DND-41 (cell line): ENCODE measurements at regions not wholly inside any gene's neighbourhood (a gene's known extent, or its start where the extent isn't known, plus 50 kb on each side); places are given as distances from the start of the nearest gene placed in this dataset.

Experiments
- ATAC-seq: fragments of 200-7000 bp; cut with Tn5 transposase; 3 replicates; pipeline ENCODE4 v1.9.1; 2021; ENCODE audit warnings: low read depth; ENCODE audit not compliant: insufficient read depth
- DNase-seq: peaks from one replicate; pipeline ENCODE4 v3.0.0-alpha.2; 2020
- H2AFZ ChIP-seq: 2 replicates; pipeline ENCODE4 v1.6.0; 2012; ENCODE audit warnings: low read depth, low read length
- H3K27ac ChIP-seq: 2 replicates; pipeline ENCODE4 v1.5.1; 2012; ENCODE audit warnings: low read length, inconsistent platforms
- H3K27me3 ChIP-seq: fragments of 200-600 bp; sonication (generic); 2 replicates; pipeline ENCODE4 v1.6.0; 2012; ENCODE audit warnings: low read length, mild to moderate bottlenecking, inconsistent platforms; ENCODE audit not compliant: insufficient read depth, poor library complexity
- H3K36me3 ChIP-seq: 2 replicates; pipeline ENCODE4 v1.5.1; 2012; ENCODE audit warnings: low read length, inconsistent platforms; ENCODE audit not compliant: insufficient read depth
- H3K4me1 ChIP-seq: 2 replicates; pipeline ENCODE4 v1.5.1; 2012; ENCODE audit warnings: mild to moderate bottlenecking, low read length; ENCODE audit not compliant: insufficient read depth
- H3K4me2 ChIP-seq: 2 replicates; pipeline ENCODE4 v1.6.0; 2012; ENCODE audit warnings: mild to moderate bottlenecking, moderate library complexity, low read length, inconsistent platforms; ENCODE audit not compliant: insufficient read depth
- H3K4me3 ChIP-seq, 2 experiments: fragments of 200-600 bp in 1 of 2; shearing (Covaris generic) in 1 of 2; 2 replicates each; pipeline ENCODE4 v1.5.1; 2012 to 2016; ENCODE audit warnings: inconsistent platforms in 2 of 2, low read length in 2 of 2, mild to moderate bottlenecking in 2 of 2, low read depth in 1 of 2, moderate library complexity in 1 of 2
- H3K79me2 ChIP-seq: 2 replicates; pipeline ENCODE4 v1.6.0; 2012; ENCODE audit warnings: low read length, inconsistent platforms; ENCODE audit not compliant: insufficient read depth
- H3K9ac ChIP-seq: 2 replicates; pipeline ENCODE4 v1.6.0; 2012; ENCODE audit warnings: low read depth, mild to moderate bottlenecking, inconsistent platforms, low read length, moderate library complexity
- H3K9me3 ChIP-seq: 2 replicates; pipeline ENCODE4 v1.5.1; 2012; ENCODE audit warnings: low read length, moderate library complexity, mild to moderate bottlenecking, inconsistent platforms; ENCODE audit not compliant: insufficient read depth, severe bottlenecking
- H4K20me1 ChIP-seq: 2 replicates; pipeline ENCODE4 v1.6.0; 2012; ENCODE audit warnings: low read length; ENCODE audit not compliant: insufficient read depth
- CTCF ChIP-seq: IDR thresholded peaks from 2 replicates; pipeline ENCODE4 v1.5.1; 2012; ENCODE audit warnings: borderline replicate concordance, low read length, moderate library complexity, mild to moderate bottlenecking; ENCODE audit not compliant: poor library complexity, severe bottlenecking; ENCODE audit errors: extremely low read depth
- EZH2 ChIP-seq: IDR thresholded peaks from 3 replicates; pipeline ENCODE4 v1.6.1; 2012; ENCODE audit warnings: borderline replicate concordance, low read depth, mild to moderate bottlenecking, moderate library complexity, low read length, inconsistent platforms; ENCODE audit not compliant: severe bottlenecking

GRCh38 chr1:235035928-235036327, 92.7 kb downstream of the TOMM20 start:
- ATAC-seq (no peak), DNase-seq (no peak)
- Histone ChIP-seq H3K36me3 (no peaks in the 10 kb centered on the region), H3K79me2 (no peaks in the 10 kb centered on the region), H3K27me3 (no peaks in the 10 kb centered on the region), H2AFZ (no peak overlapping the region), H3K4me3 (no peak overlapping the region), H4K20me1 (no peaks in the 10 kb centered on the region), H3K9me3 (peaks cover 2% of the 10 kb centered on the region), H3K27ac (no peak overlapping the region), H3K4me2 (no peak overlapping the region), H3K9ac (no peak overlapping the region), H3K4me1 (no peaks in the 10 kb centered on the region)
- no peak for TF ChIP-seq EZH2
- TF ChIP-seq CTCF: no peak

GRCh38 chr1:235030919-235031596, 97.6 kb downstream of the TOMM20 start:
- H3K27ac ChIP-seq: no peak overlapping the region
- H3K36me3 ChIP-seq: no peaks in the 10 kb centered on the region
- no peak overlapping the region for H3K9ac ChIP-seq
- no peaks in the 10 kb centered on the region for H3K27me3 ChIP-seq
- H3K4me2 ChIP-seq: no peak overlapping the region
- DNase-seq (no peak), ATAC-seq (no peak)
- H3K79me2 ChIP-seq: no peaks in the 10 kb centered on the region
- TF ChIP-seq EZH2 (no peak), CTCF (no peak)
- no peaks in the 10 kb centered on the region for H3K4me1 ChIP-seq
- no peaks in the 10 kb centered on the region for H4K20me1 ChIP-seq
- no peak overlapping the region for H2AFZ ChIP-seq
- no peak overlapping the region for H3K4me3 ChIP-seq
- H3K9me3 ChIP-seq: peaks cover 7% of the 10 kb centered on the region

- Histone ChIP-seq H3K27ac (no peak overlapping the region), H3K4me2 (no peak overlapping the region), H3K4me1 (no peaks in the 10 kb centered on the region), H3K4me3 (no peak overlapping the region), H4K20me1 (no peaks in the 10 kb centered on the region), H3K36me3 (no peaks in the 10 kb centered on the region), H2AFZ (no peak overlapping the region), H3K79me2 (no peaks in the 10 kb centered on the region), H3K9ac (no peak overlapping the region), H3K9me3 (peaks cover 7% of the 10 kb centered on the region), H3K27me3 (no peaks in the 10 kb centered on the region)
- no peak for TF ChIP-seq CTCF
- TF ChIP-seq EZH2: no peak
- no peak for DNase-seq
- no peak for ATAC-seq
Measured at GRCh38 chr1:235027862-235028250, 100.8 kb downstream of the TOMM20 start.
